Skeletal muscle tissue (tissue), 3 donors: ENCODE measurements at regions not wholly inside any gene's neighbourhood (a gene's known extent, or its start where the extent isn't known, plus 50 kb on each side); places are given as distances from the start of the nearest gene placed in this dataset.
"Not testable (repeated sequence)": the region's sequence is repeated elsewhere in the genome, so short reads cannot be mapped to it uniquely, and the experiment has no call there.

Experiments used
- H3K27ac ChIP-seq: one replicate; pipeline ENCODE4 v1.7.0; 2013; ENCODE audit warnings: mild to moderate bottlenecking, low read depth, low read length, inconsistent platforms
- H3K27me3 ChIP-seq, 3 donors: one replicate each; pipeline ENCODE4 v1.7.0; 2013; ENCODE audit warnings: low read length in 3 of 3; ENCODE audit not compliant: control insufficient read depth in 3 of 3, insufficient read depth in 3 of 3
- H3K36me3 ChIP-seq, 3 donors: one replicate each; pipeline ENCODE4 v1.7.0; 2013; ENCODE audit warnings: low read length in 3 of 3; ENCODE audit not compliant: control insufficient read depth in 3 of 3, insufficient read depth in 3 of 3
- H3K4me1 ChIP-seq, 3 donors: one replicate each; pipeline ENCODE4 v1.7.0; 2013; ENCODE audit warnings: low read length in 3 of 3, mild to moderate bottlenecking in 3 of 3; ENCODE audit not compliant: control insufficient read depth in 3 of 3, insufficient read depth in 3 of 3
- H3K4me3 ChIP-seq, 3 donors: one replicate each; pipeline ENCODE4 v1.7.0; 2013; ENCODE audit warnings: low read length in 3 of 3
- H3K9ac ChIP-seq, 3 donors: one replicate each; pipeline ENCODE4 v1.7.0; 2013; ENCODE audit warnings: low read length in 3 of 3, mild to moderate bottlenecking in 3 of 3, moderate library complexity in 2 of 3, low read depth in 1 of 3
- H3K9me3 ChIP-seq, 3 donors: one replicate each; pipeline ENCODE4 v1.7.0; 2013; ENCODE audit warnings: low read length in 3 of 3; ENCODE audit not compliant: control insufficient read depth in 3 of 3
- donor health status: Osteomylitis.

DNA sequence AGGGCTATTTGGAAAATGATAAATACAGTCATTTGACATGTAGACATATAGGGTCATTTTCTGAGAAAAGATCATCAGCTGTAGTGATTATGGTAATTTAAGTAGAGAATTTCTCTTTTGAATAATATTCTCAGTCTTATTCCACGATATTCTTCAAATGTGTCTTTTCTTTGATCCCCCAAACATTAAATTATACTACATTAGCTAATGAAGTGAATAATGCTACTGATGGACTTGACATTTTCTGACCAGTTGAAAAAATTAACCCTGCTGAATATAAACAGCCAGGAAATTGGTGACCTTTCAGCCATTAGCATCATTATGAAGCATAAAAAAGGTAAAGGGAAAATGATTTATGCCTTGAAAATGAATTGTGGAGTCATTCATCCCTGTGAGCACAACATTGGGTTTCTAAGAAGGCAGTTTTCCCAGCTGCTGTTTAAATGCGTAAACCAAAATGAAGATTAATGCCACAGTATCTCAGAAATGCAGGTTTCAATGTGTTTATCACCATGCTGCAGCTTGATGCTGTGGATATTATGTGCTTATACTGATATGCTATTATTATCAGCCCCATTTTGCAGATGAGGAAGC is 489.1 kb downstream of the KCTD16 start:
- Histone ChIP-seq H3K27me3 (no peaks in the 10 kb centered on the region), H3K9ac (no peak overlapping the region), H3K9me3 (no peaks in the 10 kb centered on the region), H3K27ac (no peak overlapping the region), H3K4me3 (no peak overlapping the region), H3K36me3 (no peaks in the 10 kb centered on the region), H3K4me1 (no peaks in the 10 kb centered on the region)

DNA sequence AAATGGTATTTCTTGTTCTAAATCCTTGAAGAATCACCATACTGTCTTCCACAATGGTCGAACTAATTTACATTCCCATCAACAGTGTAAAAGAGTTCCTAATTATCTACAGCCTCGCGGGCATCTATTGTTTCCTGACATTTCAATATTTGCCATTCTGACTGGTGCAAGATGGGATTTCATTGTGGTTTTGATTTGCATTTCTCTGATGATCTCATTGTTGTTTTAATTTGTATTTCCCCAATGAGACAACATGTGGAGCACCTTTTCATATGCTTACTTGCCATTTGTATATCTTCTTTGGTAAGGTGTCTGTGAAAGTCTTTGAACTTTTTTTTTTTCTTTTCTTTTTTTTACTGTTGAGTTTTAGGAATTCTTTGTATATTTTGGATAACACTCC is 473.6 kb downstream of the KCTD16 start:
- H3K27ac ChIP-seq: no peak overlapping the region
- H3K9me3 ChIP-seq: no peaks in the 10 kb centered on the region
- no peaks in the 10 kb centered on the region for H3K27me3 ChIP-seq
- H3K4me1 ChIP-seq: no peaks in the 10 kb centered on the region
- H3K36me3 ChIP-seq: no peaks in the 10 kb centered on the region
- H3K4me3 ChIP-seq: no peak overlapping the region
- H3K9ac ChIP-seq: no peak overlapping the region

DNA sequence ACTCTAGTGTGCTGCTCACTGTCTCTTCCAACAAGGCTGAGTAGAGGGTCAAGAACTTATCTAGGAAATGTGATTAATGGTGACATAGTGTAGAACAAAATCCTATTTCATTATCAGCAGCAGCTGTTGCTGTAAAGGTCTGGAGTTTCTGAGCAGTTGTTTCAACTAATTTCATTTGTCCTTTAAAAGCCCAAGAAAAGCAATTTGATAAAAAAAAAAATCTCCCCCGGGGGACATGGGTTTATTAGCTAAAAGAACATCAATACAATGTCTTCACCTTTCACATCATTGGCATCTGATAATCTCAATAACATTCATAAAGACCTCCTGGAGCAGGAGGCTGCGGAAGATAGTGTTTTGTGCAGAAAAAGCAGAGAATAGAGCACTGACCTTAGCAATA is 468.1 kb downstream of the KCTD16 start:
- Histone ChIP-seq H3K4me3 (no peak overlapping the region), H3K27me3 (no peaks in the 10 kb centered on the region), H3K9ac (no peak overlapping the region), H3K27ac (no peak overlapping the region), H3K9me3 (peaks cover 0 to 2% (median 0%) of the 10 kb centered on the region in 3 donors), H3K4me1 (no peaks in the 10 kb centered on the region), H3K36me3 (no peaks in the 10 kb centered on the region)

DNA sequence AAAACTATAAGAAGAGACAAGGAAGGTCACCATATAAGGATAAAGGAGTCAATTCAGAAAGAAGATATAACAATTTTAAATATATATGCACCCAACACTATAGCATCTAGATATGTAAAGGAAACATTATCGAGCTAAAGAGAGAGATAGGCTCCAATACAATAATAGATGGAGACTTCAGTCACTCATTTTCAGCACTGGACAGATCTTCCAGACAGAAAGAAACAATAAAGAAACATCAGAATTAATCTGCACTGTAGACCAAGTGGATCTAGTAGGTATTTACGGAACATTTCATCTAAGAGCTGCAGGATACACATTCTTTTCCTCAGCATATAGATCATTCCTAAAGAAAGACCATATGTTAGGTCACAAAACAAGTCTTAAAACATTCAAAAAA is 463.5 kb downstream of the KCTD16 start:
- H3K9ac ChIP-seq: no peak overlapping the region
- no peak overlapping the region for H3K27ac ChIP-seq
- no peaks in the 10 kb centered on the region for H3K4me1 ChIP-seq
- H3K36me3 ChIP-seq: no peaks in the 10 kb centered on the region
- H3K27me3 ChIP-seq: no peaks in the 10 kb centered on the region
- H3K4me3 ChIP-seq: no peak overlapping the region
- H3K9me3 ChIP-seq: peaks cover 0 to 4% (median 4%) of the 10 kb centered on the region in 3 donors

GRCh38 chr5:144598451-144599068 is 427.9 kb downstream of the KCTD16 start:
- H3K36me3 ChIP-seq: no peaks in the 10 kb centered on the region
- H3K9me3 ChIP-seq: no peaks in the 10 kb centered on the region
- H3K27ac ChIP-seq: no peak overlapping the region
- peaks cover 0 to 8% (median 0%) of the 10 kb centered on the region in 3 donors for H3K4me1 ChIP-seq
- peaks cover 2 to 4% (median 2%) of the 10 kb centered on the region in 3 donors for H3K27me3 ChIP-seq
- H3K9ac ChIP-seq: no peak overlapping the region
- peak overlapping the region in 2 of 3 donors; percentile 40 to 54 for H3K4me3 ChIP-seq

DNA sequence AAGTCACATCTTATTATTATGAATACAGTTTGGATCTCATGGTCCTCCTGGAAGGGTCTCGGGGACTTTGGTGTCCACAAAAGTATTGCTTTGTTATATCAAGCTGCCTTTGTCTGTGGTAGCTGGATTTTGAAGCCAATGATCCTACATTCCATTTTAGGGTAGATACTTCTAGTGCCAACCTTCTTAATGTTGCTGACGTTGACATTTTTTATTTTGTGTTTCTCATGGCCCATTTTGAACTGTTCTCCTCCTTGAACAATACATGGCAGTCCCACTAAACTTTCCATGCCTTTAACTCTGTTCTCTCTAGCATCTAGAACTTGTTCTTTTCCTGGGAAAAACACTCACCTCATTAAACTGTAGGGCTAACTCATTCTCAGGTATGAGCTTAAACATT is 425.8 kb downstream of the KCTD16 start:
- H3K4me1 ChIP-seq: peaks cover 0 to 8% (median 0%) of the 10 kb centered on the region in 3 donors
- H3K27me3 ChIP-seq: peaks cover 2 to 4% (median 2%) of the 10 kb centered on the region in 3 donors

DNA sequence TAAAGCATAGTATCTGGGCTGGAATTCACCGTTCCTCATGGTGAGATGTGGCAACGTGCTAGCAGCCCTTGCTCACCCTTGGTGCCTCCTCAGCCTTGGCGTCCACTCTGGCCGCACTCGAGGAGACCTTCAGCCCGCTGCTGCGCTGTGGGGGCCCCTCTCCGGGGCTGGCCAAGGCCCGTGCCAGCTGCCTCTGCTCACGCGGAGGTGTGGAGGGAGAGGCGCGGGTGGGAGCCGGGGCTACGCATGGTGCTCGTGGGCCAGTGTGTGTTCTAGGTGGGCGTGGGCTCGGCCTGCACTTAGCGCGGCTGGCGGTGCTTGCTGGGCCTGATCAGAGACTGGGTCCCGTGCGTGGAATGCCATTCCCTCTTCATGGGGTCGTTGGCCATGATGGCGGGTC is 424.2 kb downstream of the KCTD16 start:
- H3K27me3 ChIP-seq: peaks cover 2 to 4% (median 2%) of the 10 kb centered on the region in 3 donors
- H3K9me3 ChIP-seq: no peaks in the 10 kb centered on the region
- no peaks in the 10 kb centered on the region for H3K36me3 ChIP-seq
- H3K4me3 ChIP-seq: no peak overlapping the region
- H3K4me1 ChIP-seq: peaks cover 0 to 8% (median 0%) of the 10 kb centered on the region in 3 donors
- H3K9ac ChIP-seq: no peak overlapping the region
- no peak overlapping the region for H3K27ac ChIP-seq

More for the DNA sequence above, 425.8 kb downstream of the KCTD16 start:
- H3K9me3 ChIP-seq: no peaks in the 10 kb centered on the region
- no peaks in the 10 kb centered on the region for H3K36me3 ChIP-seq
- H3K27ac ChIP-seq: no peak overlapping the region
- no peak overlapping the region for H3K9ac ChIP-seq
- H3K4me3 ChIP-seq: no peak overlapping the region

DNA sequence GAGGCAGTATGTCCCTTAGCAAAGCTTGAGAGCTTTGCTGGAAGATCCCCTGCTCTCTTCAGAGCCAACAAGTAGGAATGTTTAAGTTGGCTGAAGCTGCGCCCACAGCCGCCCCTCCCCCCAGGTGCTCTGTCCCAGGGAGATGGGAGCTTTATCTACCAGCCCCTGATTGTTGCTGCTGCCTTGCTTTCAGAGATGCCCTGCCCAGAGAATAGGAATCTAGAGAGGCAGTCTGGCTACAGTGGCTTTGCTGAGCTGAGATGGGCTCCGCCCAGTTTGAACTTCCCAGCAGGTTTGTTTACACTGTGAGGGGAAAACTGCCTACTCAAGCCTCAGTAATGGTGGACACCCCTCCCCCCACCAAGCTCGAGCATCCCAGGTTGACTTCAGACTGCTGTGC is 423.6 kb downstream of the KCTD16 start:
- not testable (repeated sequence) for H3K36me3 ChIP-seq, H3K9ac ChIP-seq, H3K27me3 ChIP-seq, H3K9me3 ChIP-seq, H3K4me3 ChIP-seq, H3K27ac ChIP-seq, H3K4me1 ChIP-seq

GRCh38 chr5:144585681-144586080 is 415.0 kb downstream of the KCTD16 start:
- no peaks in the 10 kb centered on the region for H3K4me1 ChIP-seq
- H3K27me3 ChIP-seq: no peaks in the 10 kb centered on the region
- no peaks in the 10 kb centered on the region for H3K9me3 ChIP-seq
- H3K36me3 ChIP-seq: no peaks in the 10 kb centered on the region
- no peak overlapping the region for H3K9ac ChIP-seq
- H3K27ac ChIP-seq: no peak overlapping the region
- no peak overlapping the region for H3K4me3 ChIP-seq

GRCh38 chr5:144583541-144584449 is 413.1 kb downstream of the KCTD16 start:
- H3K4me3 ChIP-seq: no peak overlapping the region
- no peak overlapping the region for H3K9ac ChIP-seq
- H3K27ac ChIP-seq: no peak overlapping the region
- H3K27me3 ChIP-seq: no peaks in the 10 kb centered on the region
- no peaks in the 10 kb centered on the region for H3K36me3 ChIP-seq
- H3K9me3 ChIP-seq: no peaks in the 10 kb centered on the region
- no peaks in the 10 kb centered on the region for H3K4me1 ChIP-seq
